ENCODE measurements at regions not wholly inside any gene's neighbourhood (a gene's known extent, or its start where the extent isn't known, plus 50 kb on each side); places are given as distances from the start of the nearest gene placed in this dataset.

- no peak overlapping the region for H3K27ac ChIP-seq
- no peak for TF ChIP-seq ZFX (IDR thresholded peaks at IDR 0.05; ENCODE audit: borderline replicate concordance)
- TF ChIP-seq, protein P1, sequence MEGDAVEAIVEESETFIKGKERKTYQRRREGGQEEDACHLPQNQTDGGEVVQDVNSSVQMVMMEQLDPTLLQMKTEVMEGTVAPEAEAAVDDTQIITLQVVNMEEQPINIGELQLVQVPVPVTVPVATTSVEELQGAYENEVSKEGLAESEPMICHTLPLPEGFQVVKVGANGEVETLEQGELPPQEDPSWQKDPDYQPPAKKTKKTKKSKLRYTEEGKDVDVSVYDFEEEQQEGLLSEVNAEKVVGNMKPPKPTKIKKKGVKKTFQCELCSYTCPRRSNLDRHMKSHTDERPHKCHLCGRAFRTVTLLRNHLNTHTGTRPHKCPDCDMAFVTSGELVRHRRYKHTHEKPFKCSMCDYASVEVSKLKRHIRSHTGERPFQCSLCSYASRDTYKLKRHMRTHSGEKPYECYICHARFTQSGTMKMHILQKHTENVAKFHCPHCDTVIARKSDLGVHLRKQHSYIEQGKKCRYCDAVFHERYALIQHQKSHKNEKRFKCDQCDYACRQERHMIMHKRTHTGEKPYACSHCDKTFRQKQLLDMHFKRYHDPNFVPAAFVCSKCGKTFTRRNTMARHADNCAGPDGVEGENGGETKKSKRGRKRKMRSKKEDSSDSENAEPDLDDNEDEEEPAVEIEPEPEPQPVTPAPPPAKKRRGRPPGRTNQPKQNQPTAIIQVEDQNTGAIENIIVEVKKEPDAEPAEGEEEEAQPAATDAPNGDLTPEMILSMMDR (IDR thresholded peaks at IDR 0.05), result no peak
Measured at GRCh38 chr9:2568689-2569088, 52.9 kb upstream of the VLDLR start.

GRCh38 chr9:2570615-2571479 lies 50.7 kb upstream of the VLDLR start:
- H3K27ac ChIP-seq, result no peak overlapping the region

More at GRCh38 chr9:2570615-2571479, 50.7 kb upstream of the VLDLR start:
- TF ChIP-seq ZFX (IDR thresholded peaks at IDR 0.05; ENCODE audit: borderline replicate concordance), result no peak
- TF ChIP-seq, protein P1 (IDR thresholded peaks at IDR 0.05), result no peak

Data from 22Rv1 (cell line).